Fibroblast of mammary gland (primary cell): ENCODE measurements at regions not wholly inside any gene's neighbourhood (a gene's known extent, or its start where the extent isn't known, plus 50 kb on each side); places are given as distances from the start of the nearest gene placed in this dataset.

Experiments used
- DNase-seq: peaks from one replicate; pipeline ENCODE4 v3.0.0-alpha.2; 2010; ENCODE audit warnings: low read depth
- H3K4me3 ChIP-seq: 2 replicates; pipeline ENCODE4 v1.5.1; 2011; ENCODE audit warnings: low read depth, mild to moderate bottlenecking, low read length, moderate library complexity; ENCODE audit not compliant: control insufficient read depth
- TF ChIP-seq, protein P1 (sequence below): conservative IDR thresholded peaks from 2 replicates; pipeline ENCODE4 v1.5.1; 2011; ENCODE audit warnings: low read depth, low read length, inconsistent platforms; ENCODE audit not compliant: control insufficient read depth, insufficient read depth

DNA sequence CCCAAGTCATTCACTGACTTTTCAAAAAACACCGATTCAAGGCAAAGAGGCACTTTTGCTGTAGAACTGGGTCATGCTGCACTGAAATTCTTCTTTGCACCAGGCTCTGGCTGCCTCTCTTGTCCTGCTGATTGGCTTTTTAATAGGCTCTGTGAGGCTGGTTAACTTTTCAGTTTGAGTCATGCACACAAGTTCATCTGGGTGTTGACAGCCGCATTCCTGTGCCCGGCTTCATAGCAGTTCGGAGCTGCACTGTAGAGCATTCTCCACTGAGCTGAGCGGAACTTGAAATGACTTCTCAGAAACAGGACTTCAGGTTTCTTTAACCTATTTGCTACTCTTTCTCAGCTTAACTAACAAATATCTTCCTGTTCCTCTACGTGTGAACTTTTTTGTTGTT, 978.3 kb downstream of the UQCRFS1 start:
- no peak overlapping the region for H3K4me3 ChIP-seq
- DNase-seq = no peak
- TF ChIP-seq, protein P1, sequence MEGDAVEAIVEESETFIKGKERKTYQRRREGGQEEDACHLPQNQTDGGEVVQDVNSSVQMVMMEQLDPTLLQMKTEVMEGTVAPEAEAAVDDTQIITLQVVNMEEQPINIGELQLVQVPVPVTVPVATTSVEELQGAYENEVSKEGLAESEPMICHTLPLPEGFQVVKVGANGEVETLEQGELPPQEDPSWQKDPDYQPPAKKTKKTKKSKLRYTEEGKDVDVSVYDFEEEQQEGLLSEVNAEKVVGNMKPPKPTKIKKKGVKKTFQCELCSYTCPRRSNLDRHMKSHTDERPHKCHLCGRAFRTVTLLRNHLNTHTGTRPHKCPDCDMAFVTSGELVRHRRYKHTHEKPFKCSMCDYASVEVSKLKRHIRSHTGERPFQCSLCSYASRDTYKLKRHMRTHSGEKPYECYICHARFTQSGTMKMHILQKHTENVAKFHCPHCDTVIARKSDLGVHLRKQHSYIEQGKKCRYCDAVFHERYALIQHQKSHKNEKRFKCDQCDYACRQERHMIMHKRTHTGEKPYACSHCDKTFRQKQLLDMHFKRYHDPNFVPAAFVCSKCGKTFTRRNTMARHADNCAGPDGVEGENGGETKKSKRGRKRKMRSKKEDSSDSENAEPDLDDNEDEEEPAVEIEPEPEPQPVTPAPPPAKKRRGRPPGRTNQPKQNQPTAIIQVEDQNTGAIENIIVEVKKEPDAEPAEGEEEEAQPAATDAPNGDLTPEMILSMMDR = no peak

DNA sequence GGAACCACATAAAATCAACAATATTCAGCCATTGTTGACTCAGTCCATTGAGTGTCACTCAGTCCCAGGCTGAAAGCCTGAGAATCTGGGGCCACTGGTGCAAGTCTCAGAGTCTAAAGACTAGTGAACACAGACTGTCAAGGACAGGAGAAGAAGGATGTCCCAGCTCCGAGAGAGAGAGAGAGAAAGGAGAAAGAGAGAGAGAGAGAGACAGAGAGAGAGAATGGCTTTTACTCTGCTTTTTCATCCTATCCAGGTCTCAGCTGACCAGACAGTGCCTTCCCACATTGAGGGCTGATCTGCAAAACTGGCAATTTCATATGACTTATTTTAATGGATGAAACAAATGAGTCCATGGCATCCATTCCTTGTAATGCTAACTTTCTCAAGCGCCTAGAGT, 984.1 kb downstream of the UQCRFS1 start:
- TF ChIP-seq, protein P1 = no peak
- no peak for DNase-seq
- H3K4me3 ChIP-seq = no peak overlapping the region

DNA sequence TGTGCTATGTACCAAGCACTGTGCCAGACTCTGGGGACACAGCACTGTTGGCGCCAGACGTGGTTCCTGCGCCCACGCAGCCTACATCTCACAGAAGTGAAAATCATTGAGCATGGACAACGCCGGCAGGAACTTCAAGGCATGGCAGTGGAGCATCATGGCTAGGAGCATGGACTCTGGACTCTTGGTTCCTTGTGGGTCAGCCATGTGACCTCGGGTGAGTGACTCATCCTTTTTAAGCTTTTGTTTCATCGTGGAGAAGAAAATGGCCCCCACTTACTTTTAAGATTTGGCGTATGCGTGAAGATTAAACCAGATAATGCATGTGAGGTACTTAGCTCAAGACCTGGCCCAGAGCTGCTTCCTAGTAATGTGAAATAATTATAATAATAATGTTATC, 988.5 kb downstream of the UQCRFS1 start:
- TF ChIP-seq, protein P1 = no peak

DNA sequence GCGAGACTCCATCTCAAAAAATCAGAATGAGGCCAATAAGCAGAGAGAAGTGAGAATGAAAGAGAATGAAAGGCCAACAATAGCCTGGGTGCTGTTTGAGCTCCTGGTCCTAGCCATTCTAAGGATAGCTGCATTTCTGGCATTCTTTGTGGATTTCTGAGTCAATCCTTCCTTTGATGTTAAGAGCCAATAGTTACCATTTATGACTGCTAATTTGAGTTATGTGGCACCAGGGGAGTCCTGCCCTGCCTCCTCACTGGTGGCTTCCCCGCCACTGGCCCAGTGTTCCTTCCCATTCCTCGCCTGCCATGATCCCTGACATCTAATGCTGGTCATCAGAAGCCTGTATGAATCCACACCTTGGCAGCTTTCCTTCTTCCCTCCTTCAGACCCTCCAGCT, 991.2 kb downstream of the UQCRFS1 start:
- DNase-seq = no peak
- no peak overlapping the region for H3K4me3 ChIP-seq
- TF ChIP-seq, protein P1 = no peak

More for the DNA sequence above, 988.5 kb downstream of the UQCRFS1 start:
- H3K4me3 ChIP-seq = no peak overlapping the region
- no peak for DNase-seq

DNA sequence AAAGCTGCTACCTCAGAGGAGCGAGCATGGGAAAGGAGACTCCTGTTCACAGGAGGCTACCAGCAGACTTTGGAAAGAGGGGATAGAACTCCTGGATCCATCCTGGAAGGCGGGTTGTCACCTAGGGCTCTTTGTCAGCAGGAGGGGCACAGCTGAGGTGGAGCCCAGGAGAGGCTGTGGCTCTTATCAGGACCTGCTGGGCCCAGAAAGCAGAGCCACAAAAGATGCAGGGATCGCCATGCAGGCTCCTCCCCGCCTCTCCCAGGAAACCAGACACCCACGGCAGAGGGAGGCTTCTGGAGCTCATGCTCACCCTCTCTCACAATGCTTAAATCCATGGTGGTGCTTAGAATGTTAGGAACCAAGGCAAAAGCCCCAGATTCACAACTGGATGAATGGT, 994.2 kb downstream of the UQCRFS1 start:
- H3K4me3 ChIP-seq = no peak overlapping the region
- no peak for DNase-seq
- TF ChIP-seq, protein P1 = no peak

DNA sequence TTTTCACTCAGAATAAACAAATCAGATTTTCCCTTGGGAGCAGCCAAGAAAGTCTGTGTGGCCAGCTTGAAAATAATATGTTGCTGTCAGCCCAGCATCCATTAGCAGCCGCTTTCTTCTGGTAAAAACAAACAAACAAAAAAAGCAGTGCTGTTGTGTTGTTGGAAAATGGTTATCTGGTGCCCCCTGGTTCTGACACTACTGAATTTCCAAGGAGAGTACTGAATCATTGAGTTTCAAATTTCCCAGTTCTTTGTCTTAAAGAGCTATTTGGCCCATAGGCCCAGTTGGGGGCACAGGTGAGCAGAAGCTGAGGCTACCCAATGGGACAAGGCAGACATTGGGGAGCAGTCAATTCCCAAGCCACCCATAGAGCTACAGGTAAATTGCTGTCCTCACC, 995.9 kb downstream of the UQCRFS1 start:
- H3K4me3 ChIP-seq = no peak overlapping the region
- DNase-seq = no peak
- TF ChIP-seq, protein P1 = no peak

GRCh38 chr19:28213470-28214082, 999.4 kb downstream of the UQCRFS1 start:
- no peak overlapping the region for H3K4me3 ChIP-seq
- TF ChIP-seq, protein P1 = no peak
- DNase-seq = peak; percentile 42
